Esophagus squamous epithelium (tissue), 4 donors: ENCODE measurements at regions not wholly inside any gene's neighbourhood (a gene's known extent, or its start where the extent isn't known, plus 50 kb on each side); places are given as distances from the start of the nearest gene placed in this dataset.

ENCODE experiments used
- POLR2A ChIP-seq, 4 donors: fragments of 450-650 bp; IDR thresholded peaks; one replicate each; pipeline ENCODE4 v1.6.1; 2017; ENCODE audit warnings: antibody characterized with exemption in 4 of 4, mild to moderate bottlenecking in 4 of 4, moderate library complexity in 3 of 4
- TF ChIP-seq, protein P1 (sequence below), 6 experiments: fragments of 450-650 bp in 4 of 6; fragments of 200-600 bp in 2 of 6; sonication (generic) in 2 of 6; IDR thresholded peaks; one replicate each; pipeline ENCODE4 v1.5.1; 2016 to 2019; ENCODE audit warnings: antibody characterized with exemption in 6 of 6, mild to moderate bottlenecking in 4 of 6, moderate library complexity in 4 of 6

DNA sequence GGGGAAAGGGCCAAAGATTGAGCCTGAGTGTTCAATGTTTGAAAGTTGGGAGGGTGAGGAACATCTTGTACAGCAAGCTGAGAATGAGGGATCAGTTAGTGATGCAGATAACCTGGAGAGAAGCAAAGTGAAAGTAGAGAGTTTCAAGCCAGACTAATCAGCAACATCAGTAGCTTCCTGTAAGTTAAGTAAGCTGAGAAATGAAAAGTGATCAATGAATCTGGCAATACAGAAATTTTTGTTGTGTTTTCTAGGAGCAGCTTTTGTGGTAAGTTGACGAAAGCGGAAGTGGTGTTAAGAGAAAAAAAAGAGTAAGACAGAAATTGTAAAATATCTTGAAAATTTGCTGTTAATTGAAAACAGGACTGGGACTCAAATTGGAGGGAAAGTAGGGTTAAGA, 855.5 kb upstream of the MAP3K7 start:
- no peak for TF ChIP-seq POLR2A (IDR thresholded peaks at IDR 0.05)
- TF ChIP-seq, protein P1, sequence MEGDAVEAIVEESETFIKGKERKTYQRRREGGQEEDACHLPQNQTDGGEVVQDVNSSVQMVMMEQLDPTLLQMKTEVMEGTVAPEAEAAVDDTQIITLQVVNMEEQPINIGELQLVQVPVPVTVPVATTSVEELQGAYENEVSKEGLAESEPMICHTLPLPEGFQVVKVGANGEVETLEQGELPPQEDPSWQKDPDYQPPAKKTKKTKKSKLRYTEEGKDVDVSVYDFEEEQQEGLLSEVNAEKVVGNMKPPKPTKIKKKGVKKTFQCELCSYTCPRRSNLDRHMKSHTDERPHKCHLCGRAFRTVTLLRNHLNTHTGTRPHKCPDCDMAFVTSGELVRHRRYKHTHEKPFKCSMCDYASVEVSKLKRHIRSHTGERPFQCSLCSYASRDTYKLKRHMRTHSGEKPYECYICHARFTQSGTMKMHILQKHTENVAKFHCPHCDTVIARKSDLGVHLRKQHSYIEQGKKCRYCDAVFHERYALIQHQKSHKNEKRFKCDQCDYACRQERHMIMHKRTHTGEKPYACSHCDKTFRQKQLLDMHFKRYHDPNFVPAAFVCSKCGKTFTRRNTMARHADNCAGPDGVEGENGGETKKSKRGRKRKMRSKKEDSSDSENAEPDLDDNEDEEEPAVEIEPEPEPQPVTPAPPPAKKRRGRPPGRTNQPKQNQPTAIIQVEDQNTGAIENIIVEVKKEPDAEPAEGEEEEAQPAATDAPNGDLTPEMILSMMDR (IDR thresholded peaks at IDR 0.05): no peak
